H1 (cell line): ENCODE measurements at regions not wholly inside any gene's neighbourhood (a gene's known extent, or its start where the extent isn't known, plus 50 kb on each side); places are given as distances from the start of the nearest gene placed in this dataset.

Source experiments
- HDAC2 ChIP-seq, 2 experiments: fragments of 300-600 bp in 1 of 2; sonication (generic) in 1 of 2; IDR thresholded peaks; 2 replicates each; pipeline ENCODE4 v1.6.1; 2011 to 2012; ENCODE audit warnings: low read depth in 2 of 2, low read length in 2 of 2, mild to moderate bottlenecking in 2 of 2, moderate library complexity in 2 of 2, borderline replicate concordance in 1 of 2, inconsistent platforms in 1 of 2
- RAD21 ChIP-seq, 2 experiments: IDR thresholded peaks in 1 of 2; conservative IDR thresholded peaks in 1 of 2; 2 replicates each; pipeline ENCODE4 v1.6.1; 2011; ENCODE audit warnings: low read depth in 2 of 2, low read length in 2 of 2, improper control_type of control experiment in 1 of 2, inconsistent platforms in 1 of 2, mild to moderate bottlenecking in 1 of 2, moderate library complexity in 1 of 2
- RBBP5 ChIP-seq: IDR thresholded peaks from 2 replicates; pipeline ENCODE4 v1.7.1; 2012; ENCODE audit warnings: low read depth, mild to moderate bottlenecking, inconsistent platforms, low read length, moderate library complexity, borderline replicate concordance
- SP1 ChIP-seq: IDR thresholded peaks from 2 replicates; pipeline ENCODE4 v1.6.1; 2011; ENCODE audit warnings: low read depth, low read length
- SP2 ChIP-seq: IDR thresholded peaks from 2 replicates; pipeline ENCODE4 v1.6.1; 2012; ENCODE audit warnings: mild to moderate bottlenecking, low read length, inconsistent platforms
- SRF ChIP-seq: IDR thresholded peaks from 2 replicates; pipeline ENCODE4 v1.6.1; 2011; ENCODE audit warnings: mild to moderate bottlenecking, low read depth, low read length, moderate library complexity
- YY1 ChIP-seq: IDR thresholded peaks from 2 replicates; pipeline ENCODE4 v1.6.1; 2011; ENCODE audit warnings: low read depth, mild to moderate bottlenecking, low read length
- ZNF274 ChIP-seq: IDR thresholded peaks from 2 replicates; pipeline ENCODE4 v1.7.0; 2012; ENCODE audit warnings: low read length, borderline replicate concordance; ENCODE audit errors: extremely low read depth
- TF ChIP-seq, protein P1 (sequence below): fragments of 300-600 bp; sonication (generic); IDR thresholded peaks from 2 replicates; pipeline ENCODE4 v1.7.1; 2012; ENCODE audit warnings: low read length, moderate library complexity, mild to moderate bottlenecking, inconsistent platforms; ENCODE audit not compliant: insufficient replicate concordance
- TF ChIP-seq, protein P2 (sequence below): IDR thresholded peaks from 2 replicates; pipeline ENCODE4 v1.6.1; 2011; ENCODE audit warnings: low read length, improper control_type of control experiment

DNA sequence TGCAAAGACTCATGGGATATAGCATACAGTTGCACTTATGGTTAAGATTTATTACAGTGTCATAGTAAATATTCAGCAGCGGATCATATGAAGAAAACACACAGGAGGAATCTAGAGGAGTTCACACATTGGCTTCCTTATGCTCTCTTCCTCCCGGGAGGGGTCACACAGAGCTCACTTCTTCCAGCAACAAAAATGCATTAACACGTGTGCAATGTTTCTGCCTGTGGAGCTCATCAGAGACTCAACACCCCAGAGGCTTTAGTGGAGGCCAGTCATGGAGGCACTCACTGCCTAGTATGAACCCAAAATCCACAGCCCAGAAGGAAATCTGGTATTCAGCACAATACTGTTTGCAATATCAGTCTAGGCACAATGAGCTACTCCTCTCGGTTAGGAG lies 202.8 kb upstream of the PRSS1 start (continued):
- TF ChIP-seq, protein P1, sequence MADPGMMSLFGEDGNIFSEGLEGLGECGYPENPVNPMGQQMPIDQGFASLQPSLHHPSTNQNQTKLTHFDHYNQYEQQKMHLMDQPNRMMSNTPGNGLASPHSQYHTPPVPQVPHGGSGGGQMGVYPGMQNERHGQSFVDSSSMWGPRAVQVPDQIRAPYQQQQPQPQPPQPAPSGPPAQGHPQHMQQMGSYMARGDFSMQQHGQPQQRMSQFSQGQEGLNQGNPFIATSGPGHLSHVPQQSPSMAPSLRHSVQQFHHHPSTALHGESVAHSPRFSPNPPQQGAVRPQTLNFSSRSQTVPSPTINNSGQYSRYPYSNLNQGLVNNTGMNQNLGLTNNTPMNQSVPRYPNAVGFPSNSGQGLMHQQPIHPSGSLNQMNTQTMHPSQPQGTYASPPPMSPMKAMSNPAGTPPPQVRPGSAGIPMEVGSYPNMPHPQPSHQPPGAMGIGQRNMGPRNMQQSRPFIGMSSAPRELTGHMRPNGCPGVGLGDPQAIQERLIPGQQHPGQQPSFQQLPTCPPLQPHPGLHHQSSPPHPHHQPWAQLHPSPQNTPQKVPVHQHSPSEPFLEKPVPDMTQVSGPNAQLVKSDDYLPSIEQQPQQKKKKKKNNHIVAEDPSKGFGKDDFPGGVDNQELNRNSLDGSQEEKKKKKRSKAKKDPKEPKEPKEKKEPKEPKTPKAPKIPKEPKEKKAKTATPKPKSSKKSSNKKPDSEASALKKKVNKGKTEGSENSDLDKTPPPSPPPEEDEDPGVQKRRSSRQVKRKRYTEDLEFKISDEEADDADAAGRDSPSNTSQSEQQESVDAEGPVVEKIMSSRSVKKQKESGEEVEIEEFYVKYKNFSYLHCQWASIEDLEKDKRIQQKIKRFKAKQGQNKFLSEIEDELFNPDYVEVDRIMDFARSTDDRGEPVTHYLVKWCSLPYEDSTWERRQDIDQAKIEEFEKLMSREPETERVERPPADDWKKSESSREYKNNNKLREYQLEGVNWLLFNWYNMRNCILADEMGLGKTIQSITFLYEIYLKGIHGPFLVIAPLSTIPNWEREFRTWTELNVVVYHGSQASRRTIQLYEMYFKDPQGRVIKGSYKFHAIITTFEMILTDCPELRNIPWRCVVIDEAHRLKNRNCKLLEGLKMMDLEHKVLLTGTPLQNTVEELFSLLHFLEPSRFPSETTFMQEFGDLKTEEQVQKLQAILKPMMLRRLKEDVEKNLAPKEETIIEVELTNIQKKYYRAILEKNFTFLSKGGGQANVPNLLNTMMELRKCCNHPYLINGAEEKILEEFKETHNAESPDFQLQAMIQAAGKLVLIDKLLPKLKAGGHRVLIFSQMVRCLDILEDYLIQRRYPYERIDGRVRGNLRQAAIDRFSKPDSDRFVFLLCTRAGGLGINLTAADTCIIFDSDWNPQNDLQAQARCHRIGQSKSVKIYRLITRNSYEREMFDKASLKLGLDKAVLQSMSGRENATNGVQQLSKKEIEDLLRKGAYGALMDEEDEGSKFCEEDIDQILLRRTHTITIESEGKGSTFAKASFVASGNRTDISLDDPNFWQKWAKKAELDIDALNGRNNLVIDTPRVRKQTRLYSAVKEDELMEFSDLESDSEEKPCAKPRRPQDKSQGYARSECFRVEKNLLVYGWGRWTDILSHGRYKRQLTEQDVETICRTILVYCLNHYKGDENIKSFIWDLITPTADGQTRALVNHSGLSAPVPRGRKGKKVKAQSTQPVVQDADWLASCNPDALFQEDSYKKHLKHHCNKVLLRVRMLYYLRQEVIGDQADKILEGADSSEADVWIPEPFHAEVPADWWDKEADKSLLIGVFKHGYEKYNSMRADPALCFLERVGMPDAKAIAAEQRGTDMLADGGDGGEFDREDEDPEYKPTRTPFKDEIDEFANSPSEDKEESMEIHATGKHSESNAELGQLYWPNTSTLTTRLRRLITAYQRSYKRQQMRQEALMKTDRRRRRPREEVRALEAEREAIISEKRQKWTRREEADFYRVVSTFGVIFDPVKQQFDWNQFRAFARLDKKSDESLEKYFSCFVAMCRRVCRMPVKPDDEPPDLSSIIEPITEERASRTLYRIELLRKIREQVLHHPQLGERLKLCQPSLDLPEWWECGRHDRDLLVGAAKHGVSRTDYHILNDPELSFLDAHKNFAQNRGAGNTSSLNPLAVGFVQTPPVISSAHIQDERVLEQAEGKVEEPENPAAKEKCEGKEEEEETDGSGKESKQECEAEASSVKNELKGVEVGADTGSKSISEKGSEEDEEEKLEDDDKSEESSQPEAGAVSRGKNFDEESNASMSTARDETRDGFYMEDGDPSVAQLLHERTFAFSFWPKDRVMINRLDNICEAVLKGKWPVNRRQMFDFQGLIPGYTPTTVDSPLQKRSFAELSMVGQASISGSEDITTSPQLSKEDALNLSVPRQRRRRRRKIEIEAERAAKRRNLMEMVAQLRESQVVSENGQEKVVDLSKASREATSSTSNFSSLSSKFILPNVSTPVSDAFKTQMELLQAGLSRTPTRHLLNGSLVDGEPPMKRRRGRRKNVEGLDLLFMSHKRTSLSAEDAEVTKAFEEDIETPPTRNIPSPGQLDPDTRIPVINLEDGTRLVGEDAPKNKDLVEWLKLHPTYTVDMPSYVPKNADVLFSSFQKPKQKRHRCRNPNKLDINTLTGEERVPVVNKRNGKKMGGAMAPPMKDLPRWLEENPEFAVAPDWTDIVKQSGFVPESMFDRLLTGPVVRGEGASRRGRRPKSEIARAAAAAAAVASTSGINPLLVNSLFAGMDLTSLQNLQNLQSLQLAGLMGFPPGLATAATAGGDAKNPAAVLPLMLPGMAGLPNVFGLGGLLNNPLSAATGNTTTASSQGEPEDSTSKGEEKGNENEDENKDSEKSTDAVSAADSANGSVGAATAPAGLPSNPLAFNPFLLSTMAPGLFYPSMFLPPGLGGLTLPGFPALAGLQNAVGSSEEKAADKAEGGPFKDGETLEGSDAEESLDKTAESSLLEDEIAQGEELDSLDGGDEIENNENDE, result no peak
- TF ChIP-seq RAD21 (IDR thresholded peaks at IDR 0.05 in 1 of 2, conservative IDR thresholded peaks at IDR 0.05 in 1 of 2; ENCODE audit: low read depth in 2 of 2, low read length in 2 of 2) (no peak), ZNF274 (no peak), RBBP5 (no peak), SP2 (no peak), SRF (no peak), HDAC2 (IDR thresholded peaks at IDR 0.05; ENCODE audit: borderline replicate concordance in 1 of 2, low read depth in 2 of 2, low read length in 2 of 2) (no peak), SP1 (no peak), YY1 (no peak)
- TF ChIP-seq, protein P2, sequence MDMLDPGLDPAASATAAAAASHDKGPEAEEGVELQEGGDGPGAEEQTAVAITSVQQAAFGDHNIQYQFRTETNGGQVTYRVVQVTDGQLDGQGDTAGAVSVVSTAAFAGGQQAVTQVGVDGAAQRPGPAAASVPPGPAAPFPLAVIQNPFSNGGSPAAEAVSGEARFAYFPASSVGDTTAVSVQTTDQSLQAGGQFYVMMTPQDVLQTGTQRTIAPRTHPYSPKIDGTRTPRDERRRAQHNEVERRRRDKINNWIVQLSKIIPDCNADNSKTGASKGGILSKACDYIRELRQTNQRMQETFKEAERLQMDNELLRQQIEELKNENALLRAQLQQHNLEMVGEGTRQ, result no peak
